Hippocampal formation (tissue), 2 donors: ENCODE measurements at regions not wholly inside any gene's neighbourhood (a gene's known extent, or its start where the extent isn't known, plus 50 kb on each side); places are given as distances from the start of the nearest gene placed in this dataset.

Experiments used
- DNase-seq, 2 donors: peaks; one replicate each; lab custom pipeline; 2025; lab: John Stamatoyannopoulos, UW

- DNase-seq, result no peak
These were observed 85.8 kb upstream of the MVB12B start for GRCh38 chr9:126240835-126241234.

- no peak for DNase-seq
These were observed 77.9 kb upstream of the MVB12B start for GRCh38 chr9:126248680-126249079.

DNA sequence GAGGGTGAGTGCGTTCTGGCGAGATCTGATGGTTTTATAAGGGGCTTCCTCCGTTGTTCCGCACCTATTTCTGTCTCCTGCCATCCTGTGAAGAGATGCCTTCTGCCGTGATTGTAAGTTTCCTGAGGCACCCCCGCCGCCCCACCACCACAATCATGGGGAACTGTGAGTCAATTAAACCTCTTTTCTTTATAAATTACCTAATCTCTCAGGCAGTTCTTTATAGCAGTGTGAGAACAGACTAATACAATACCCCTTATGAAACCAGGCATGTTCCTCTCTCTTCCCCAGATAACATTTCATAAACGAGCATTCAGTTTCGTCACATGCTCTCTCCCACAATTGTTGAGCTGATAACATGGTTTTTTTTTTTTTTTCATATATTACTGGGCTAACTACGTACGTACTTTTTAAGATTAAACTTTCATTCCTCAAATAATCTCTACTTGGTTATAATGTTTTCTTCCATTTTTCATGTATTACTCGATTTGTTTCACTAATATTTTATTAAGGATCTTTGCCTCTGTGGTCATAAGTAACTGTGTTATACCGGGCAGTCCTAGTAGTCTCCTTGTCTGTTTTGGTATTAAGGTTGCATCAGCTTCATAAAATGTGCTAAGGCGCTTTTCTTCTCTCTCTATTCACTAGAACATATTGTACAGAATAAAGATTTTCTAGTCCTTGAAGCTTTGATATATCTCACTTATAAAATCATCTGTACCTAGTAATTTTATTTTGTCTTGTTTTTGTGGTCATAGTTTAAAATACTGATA is 64.9 kb upstream of the MVB12B start:
- DNase-seq, result no peak

DNA sequence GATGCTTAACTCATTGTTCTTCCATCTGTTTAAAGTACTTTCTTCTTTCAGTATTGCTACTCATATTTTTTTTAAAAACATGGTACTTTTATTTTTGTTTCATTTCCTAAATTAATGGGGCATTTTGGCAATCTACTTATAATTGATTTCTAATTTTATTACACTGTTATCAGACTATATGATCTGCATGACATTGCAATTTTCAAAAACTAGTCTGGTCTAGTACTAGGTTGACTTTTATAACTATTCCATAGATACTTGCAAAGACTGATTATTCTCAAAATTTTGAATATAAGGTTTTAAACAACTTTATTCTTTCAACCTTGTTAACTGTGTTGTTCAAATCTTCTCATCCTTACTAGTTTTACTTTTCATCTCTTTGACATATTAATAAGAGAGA is 63.9 kb upstream of the MVB12B start:
- no peak for DNase-seq

GRCh38 chr9:126270556-126270955 is 56.1 kb upstream of the MVB12B start:
- DNase-seq, result no peak

DNA sequence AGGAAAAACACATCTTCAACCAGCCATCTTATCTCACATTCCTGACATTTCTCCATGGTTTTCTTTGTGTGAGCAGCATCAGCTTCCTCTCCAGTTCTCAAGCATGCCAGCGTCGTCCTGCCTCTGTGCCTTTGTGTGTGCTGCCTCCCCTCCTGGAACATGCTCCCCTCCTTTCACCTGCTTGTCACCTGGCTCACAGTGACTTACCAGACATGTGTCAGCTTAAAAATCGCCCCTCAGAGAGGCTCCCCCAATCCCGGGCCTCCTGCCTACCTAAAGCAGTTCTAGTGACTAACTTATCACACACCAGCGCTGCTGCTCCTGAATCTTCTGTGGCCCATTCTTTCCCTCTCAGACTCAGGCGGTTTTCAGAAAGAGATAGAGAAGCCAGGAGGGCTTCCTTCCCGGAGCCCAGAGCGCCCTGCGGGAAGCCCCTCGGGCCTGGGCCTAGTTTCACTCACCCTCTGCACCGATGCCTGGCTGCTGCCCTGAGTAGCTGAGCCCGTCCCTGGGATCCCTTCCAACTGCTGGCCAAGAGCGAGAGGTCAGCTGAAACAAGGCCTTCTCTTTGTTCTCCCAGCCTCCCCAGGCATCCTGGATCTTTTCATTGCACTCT is 51.1 kb upstream of the MVB12B start:
- DNase-seq, result peak; percentile 85 to 89

DNA sequence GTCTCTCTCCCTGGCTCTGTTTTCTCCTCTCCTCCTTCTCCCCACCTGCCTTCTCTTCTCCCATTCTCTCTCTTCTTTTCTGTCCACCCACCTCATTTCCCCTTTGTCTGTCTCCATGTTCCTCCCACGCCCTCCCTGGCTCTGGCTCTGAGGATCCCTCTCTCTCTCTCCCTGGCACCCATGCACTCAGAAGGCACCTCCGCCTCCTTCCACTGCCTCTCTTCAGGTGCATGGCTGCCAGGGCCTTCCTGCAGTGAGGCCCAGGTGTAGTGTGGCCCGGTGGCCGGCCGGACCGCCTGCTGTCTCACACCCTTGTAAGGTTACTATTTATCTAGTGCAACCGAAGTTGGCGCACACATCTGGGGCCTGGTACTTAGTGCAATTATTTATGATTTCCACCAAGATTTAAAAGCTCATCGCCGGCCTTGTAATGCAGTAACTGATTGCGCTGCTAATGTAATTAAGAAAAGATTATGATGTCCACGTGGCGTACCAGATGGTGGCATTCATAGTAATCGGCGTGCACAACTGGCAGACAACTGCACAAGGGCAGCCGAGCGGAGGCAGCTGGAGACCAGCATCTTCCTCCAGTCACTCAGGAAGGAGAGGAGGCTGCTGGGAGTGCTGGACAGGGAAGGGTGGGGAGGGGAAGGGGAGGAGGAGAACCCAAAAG is 50.4 kb upstream of the MVB12B start:
- DNase-seq, result peak in 1 of 2 donors; percentile 31
